ENCODE measurements at regions not wholly inside any gene's neighbourhood (a gene's known extent, or its start where the extent isn't known, plus 50 kb on each side); places are given as distances from the start of the nearest gene placed in this dataset.

DNA sequence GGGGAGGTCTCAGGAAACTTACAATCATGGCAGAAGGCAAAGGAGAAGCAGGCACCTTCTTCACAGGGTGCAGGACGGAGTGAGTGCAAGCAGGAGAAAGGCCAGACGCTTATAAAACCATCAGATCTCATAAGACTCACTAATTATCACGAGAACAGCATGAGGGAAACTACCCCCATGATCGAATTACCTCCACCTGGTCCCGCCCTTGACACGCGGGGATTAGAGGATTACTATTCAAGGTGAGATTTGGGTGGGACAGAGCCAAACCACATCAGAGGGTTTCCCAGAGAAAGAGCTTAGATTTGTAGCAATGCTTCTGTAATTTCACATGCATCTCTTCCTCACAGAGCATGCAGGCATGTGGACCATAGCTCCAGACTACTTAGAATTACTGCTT is 615.7 kb upstream of the UBE2E2 start:
- Mint-ChIP-seq H3K27me3 (ENCODE audit: unreplicated experiment) (no peaks in the 10 kb centered on the region), H3K4me3 (ENCODE audit: low read depth, unreplicated experiment) (no peak overlapping the region), H3K36me3 (ENCODE audit: insufficient read depth, unreplicated experiment) (no peaks in the 10 kb centered on the region), H3K9me3 (ENCODE audit: low read depth, unreplicated experiment) (peaks cover 3% of the 10 kb centered on the region), H3K27ac (ENCODE audit: unreplicated experiment) (no peak overlapping the region), H3K4me1 (ENCODE audit: low read depth, unreplicated experiment) (no peaks in the 10 kb centered on the region)
- no TSS peak for BruUV-seq (replicated peaks)
- intact Hi-C loops (cut with micrococcal nuclease; ENCODE audit: unreplicated experiment), result no loop called here
- DNase-seq, result no peak
- CTCF ChIA-PET, result no interaction called here
- TF ChIP-seq, protein P1, sequence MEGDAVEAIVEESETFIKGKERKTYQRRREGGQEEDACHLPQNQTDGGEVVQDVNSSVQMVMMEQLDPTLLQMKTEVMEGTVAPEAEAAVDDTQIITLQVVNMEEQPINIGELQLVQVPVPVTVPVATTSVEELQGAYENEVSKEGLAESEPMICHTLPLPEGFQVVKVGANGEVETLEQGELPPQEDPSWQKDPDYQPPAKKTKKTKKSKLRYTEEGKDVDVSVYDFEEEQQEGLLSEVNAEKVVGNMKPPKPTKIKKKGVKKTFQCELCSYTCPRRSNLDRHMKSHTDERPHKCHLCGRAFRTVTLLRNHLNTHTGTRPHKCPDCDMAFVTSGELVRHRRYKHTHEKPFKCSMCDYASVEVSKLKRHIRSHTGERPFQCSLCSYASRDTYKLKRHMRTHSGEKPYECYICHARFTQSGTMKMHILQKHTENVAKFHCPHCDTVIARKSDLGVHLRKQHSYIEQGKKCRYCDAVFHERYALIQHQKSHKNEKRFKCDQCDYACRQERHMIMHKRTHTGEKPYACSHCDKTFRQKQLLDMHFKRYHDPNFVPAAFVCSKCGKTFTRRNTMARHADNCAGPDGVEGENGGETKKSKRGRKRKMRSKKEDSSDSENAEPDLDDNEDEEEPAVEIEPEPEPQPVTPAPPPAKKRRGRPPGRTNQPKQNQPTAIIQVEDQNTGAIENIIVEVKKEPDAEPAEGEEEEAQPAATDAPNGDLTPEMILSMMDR (IDR thresholded peaks at IDR 0.05; ENCODE audit: unreplicated experiment), result no peak

GRCh38 chr3:22593638-22594037 is 609.5 kb upstream of the UBE2E2 start:
- Mint-ChIP-seq H3K4me3 (ENCODE audit: low read depth, unreplicated experiment) (no peak overlapping the region), H3K27me3 (ENCODE audit: unreplicated experiment) (no peaks in the 10 kb centered on the region), H3K36me3 (ENCODE audit: insufficient read depth, unreplicated experiment) (no peaks in the 10 kb centered on the region), H3K27ac (ENCODE audit: unreplicated experiment) (no peak overlapping the region), H3K4me1 (ENCODE audit: low read depth, unreplicated experiment) (no peaks in the 10 kb centered on the region), H3K9me3 (ENCODE audit: low read depth, unreplicated experiment) (peaks cover 5% of the 10 kb centered on the region)
- DNase-seq, result no peak
- no TSS peak for BruUV-seq (replicated peaks)
- intact Hi-C loops (cut with micrococcal nuclease; ENCODE audit: unreplicated experiment), result no loop called here
- TF ChIP-seq, protein P1 (IDR thresholded peaks at IDR 0.05; ENCODE audit: unreplicated experiment), result no peak
- CTCF ChIA-PET, result interaction anchor here (0.7 kb wide), 1 partner anchor 8 kb away, joined by 3 read pairs; no protein-coding TSS in a partner anchor

GRCh38 chr3:22594990-22595389 is 608.1 kb upstream of the UBE2E2 start:
- intact Hi-C loops (cut with micrococcal nuclease; ENCODE audit: unreplicated experiment), result no loop called here
- DNase-seq, result no peak
- H3K36me3 Mint-ChIP-seq (ENCODE audit: insufficient read depth, unreplicated experiment), result no peaks in the 10 kb centered on the region

GRCh38 chr3:22606461-22606860 is 596.7 kb upstream of the UBE2E2 start:
- CTCF ChIA-PET, result no interaction called here
- H3K4me3 Mint-ChIP-seq (ENCODE audit: low read depth, unreplicated experiment), result no peak overlapping the region
- no peak for DNase-seq
- H3K4me1 Mint-ChIP-seq (ENCODE audit: low read depth, unreplicated experiment), result no peaks in the 10 kb centered on the region
- TF ChIP-seq, protein P1 (IDR thresholded peaks at IDR 0.05; ENCODE audit: unreplicated experiment), result no peak
- intact Hi-C loops (cut with micrococcal nuclease; ENCODE audit: unreplicated experiment), result no loop called here
- BruUV-seq (replicated peaks), result no TSS peak
- H3K27ac Mint-ChIP-seq (ENCODE audit: unreplicated experiment), result no peak overlapping the region
- no peaks in the 10 kb centered on the region for H3K36me3 Mint-ChIP-seq (ENCODE audit: insufficient read depth, unreplicated experiment)
- no peaks in the 10 kb centered on the region for H3K9me3 Mint-ChIP-seq (ENCODE audit: low read depth, unreplicated experiment)
- H3K27me3 Mint-ChIP-seq (ENCODE audit: unreplicated experiment), result no peaks in the 10 kb centered on the region

More at GRCh38 chr3:22594990-22595389, 608.1 kb upstream of the UBE2E2 start:
- TF ChIP-seq, protein P1 (IDR thresholded peaks at IDR 0.05; ENCODE audit: unreplicated experiment), result no peak
- Mint-ChIP-seq H3K4me3 (ENCODE audit: low read depth, unreplicated experiment) (no peak overlapping the region), H3K27me3 (ENCODE audit: unreplicated experiment) (no peaks in the 10 kb centered on the region), H3K27ac (ENCODE audit: unreplicated experiment) (no peak overlapping the region), H3K9me3 (ENCODE audit: low read depth, unreplicated experiment) (peaks cover 5% of the 10 kb centered on the region), H3K4me1 (ENCODE audit: low read depth, unreplicated experiment) (no peaks in the 10 kb centered on the region)
- CTCF ChIA-PET, result no interaction called here
- no TSS peak for BruUV-seq (replicated peaks)

Measured in Calu3 (cell line).